Hepatocyte (in vitro differentiated cells): ENCODE measurements at regions not wholly inside any gene's neighbourhood (a gene's known extent, or its start where the extent isn't known, plus 50 kb on each side); places are given as distances from the start of the nearest gene placed in this dataset.

ENCODE experiments used
- DNase-seq: peaks from one replicate; pipeline ENCODE4 v3.0.0-alpha.2; 2016; ENCODE audit warnings: low spot score
- H2AFZ ChIP-seq: fragments of 200-600 bp; sonication (generic); 2 replicates; pipeline ENCODE4 v1.6.0; 2016; ENCODE audit warnings: antibody characterized with exemption, mild to moderate bottlenecking
- H3K27ac ChIP-seq: fragments of 200-600 bp; sonication (generic); 2 replicates; pipeline ENCODE4 v1.5.1; 2016; ENCODE audit warnings: mild to moderate bottlenecking
- H3K27me3 ChIP-seq: fragments of 200-600 bp; sonication (generic); 2 replicates; pipeline ENCODE4 v1.6.1; 2016
- H3K36me3 ChIP-seq: fragments of 200-600 bp; sonication (generic); replicated peaks from 2 replicates; pipeline ENCODE4 v1.5.1; 2016; ENCODE audit warnings: low read depth; ENCODE audit not compliant: insufficient read depth
- H3K4me1 ChIP-seq: fragments of 200-600 bp; sonication (generic); 2 replicates; pipeline ENCODE4 v1.5.1; 2016; ENCODE audit warnings: mild to moderate bottlenecking, moderate library complexity; ENCODE audit not compliant: insufficient read depth
- H3K4me2 ChIP-seq: fragments of 200-600 bp; sonication (generic); 2 replicates; pipeline ENCODE4 v1.6.0; 2016
- H3K4me3 ChIP-seq: fragments of 200-600 bp; sonication (generic); 2 replicates; pipeline ENCODE4 v1.5.1; 2016; ENCODE audit warnings: mild to moderate bottlenecking
- H3K79me2 ChIP-seq: fragments of 200-600 bp; sonication (generic); 2 replicates; pipeline ENCODE4 v1.6.0; 2017; ENCODE audit warnings: mild to moderate bottlenecking
- H3K9me2 ChIP-seq: fragments of 200-600 bp; sonication (generic); replicated peaks from 2 replicates; pipeline ENCODE4 v1.6.0; 2017; ENCODE audit warnings: mild to moderate bottlenecking; ENCODE audit not compliant: insufficient read depth
- H3K9me3 ChIP-seq: fragments of 200-600 bp; sonication (generic); 2 replicates; pipeline ENCODE4 v1.5.1; 2016; ENCODE audit warnings: low read depth, mild to moderate bottlenecking
- H4K20me1 ChIP-seq: fragments of 200-600 bp; sonication (generic); 2 replicates; pipeline ENCODE4 v1.6.0; 2016; ENCODE audit warnings: mild to moderate bottlenecking; ENCODE audit not compliant: insufficient read depth, poor library complexity, severe bottlenecking
- EZH2 ChIP-seq: fragments of 200-600 bp; sonication (generic); IDR thresholded peaks from 2 replicates; pipeline ENCODE4 v1.6.1; 2016; ENCODE audit warnings: antibody characterized with exemption, mild to moderate bottlenecking, borderline replicate concordance
- EZH2phosphoT487 ChIP-seq: fragments of 200-600 bp; sonication (generic); IDR thresholded peaks from one replicate; pipeline ENCODE4 v1.6.1; 2018; ENCODE audit warnings: antibody characterized with exemption, mild to moderate bottlenecking, low read depth, moderate library complexity; ENCODE audit not compliant: unreplicated experiment, severe bottlenecking
- WGBS: methylation state at CpG from one replicate; pipeline ENCODE4 v1.1.6; 2016; ENCODE audit warnings: low lambda C conversion rate; ENCODE audit errors: missing lambda C conversion rate; 5-methylcytosine and 5-hydroxymethylcytosine counted together
- TF ChIP-seq, protein P1 (sequence below): fragments of 200-600 bp; sonication (generic); IDR thresholded peaks from 2 replicates; pipeline ENCODE4 v1.5.1; 2016; ENCODE audit warnings: antibody characterized with exemption, mild to moderate bottlenecking; ENCODE audit not compliant: poor library complexity

DNA sequence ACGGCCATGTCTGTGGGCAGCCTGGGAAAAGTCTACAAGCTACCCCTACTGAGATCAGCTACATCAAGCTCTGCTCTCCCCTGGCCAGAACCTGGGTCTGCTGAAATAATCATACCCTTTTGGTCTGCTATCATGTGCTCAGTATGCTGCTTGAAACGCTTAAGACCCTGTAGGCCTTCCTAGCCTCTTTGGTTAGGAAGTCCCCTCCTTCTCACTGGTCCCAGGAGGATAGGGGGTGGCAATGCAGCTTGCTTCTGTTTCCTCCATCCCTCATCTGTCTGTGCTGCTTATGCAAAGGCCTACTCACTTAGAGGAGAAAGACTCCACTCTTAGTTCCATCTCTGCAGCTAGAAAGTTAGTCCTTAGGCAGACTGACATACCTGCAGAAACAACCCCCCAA lies 118.2 kb upstream of the RASGRP1 start:
- H3K36me3 ChIP-seq = no peaks in the 10 kb centered on the region
- no peak overlapping the region for H3K27ac ChIP-seq
- no peaks in the 10 kb centered on the region for H3K9me2 ChIP-seq
- no peaks in the 10 kb centered on the region for H3K27me3 ChIP-seq
- no peak for DNase-seq
- no peaks in the 10 kb centered on the region for H4K20me1 ChIP-seq
- no peaks in the 10 kb centered on the region for H3K4me1 ChIP-seq
- 90% methylated on average over 2 of the region's 2 CpGs for WGBS
- no peak overlapping the region for H2AFZ ChIP-seq
- no peaks in the 10 kb centered on the region for H3K79me2 ChIP-seq
- H3K4me3 ChIP-seq = no peak overlapping the region
- H3K4me2 ChIP-seq = no peak overlapping the region
- no peaks in the 10 kb centered on the region for H3K9me3 ChIP-seq
- TF ChIP-seq EZH2 = no peak
- no peak for TF ChIP-seq EZH2phosphoT487
- TF ChIP-seq, protein P1, sequence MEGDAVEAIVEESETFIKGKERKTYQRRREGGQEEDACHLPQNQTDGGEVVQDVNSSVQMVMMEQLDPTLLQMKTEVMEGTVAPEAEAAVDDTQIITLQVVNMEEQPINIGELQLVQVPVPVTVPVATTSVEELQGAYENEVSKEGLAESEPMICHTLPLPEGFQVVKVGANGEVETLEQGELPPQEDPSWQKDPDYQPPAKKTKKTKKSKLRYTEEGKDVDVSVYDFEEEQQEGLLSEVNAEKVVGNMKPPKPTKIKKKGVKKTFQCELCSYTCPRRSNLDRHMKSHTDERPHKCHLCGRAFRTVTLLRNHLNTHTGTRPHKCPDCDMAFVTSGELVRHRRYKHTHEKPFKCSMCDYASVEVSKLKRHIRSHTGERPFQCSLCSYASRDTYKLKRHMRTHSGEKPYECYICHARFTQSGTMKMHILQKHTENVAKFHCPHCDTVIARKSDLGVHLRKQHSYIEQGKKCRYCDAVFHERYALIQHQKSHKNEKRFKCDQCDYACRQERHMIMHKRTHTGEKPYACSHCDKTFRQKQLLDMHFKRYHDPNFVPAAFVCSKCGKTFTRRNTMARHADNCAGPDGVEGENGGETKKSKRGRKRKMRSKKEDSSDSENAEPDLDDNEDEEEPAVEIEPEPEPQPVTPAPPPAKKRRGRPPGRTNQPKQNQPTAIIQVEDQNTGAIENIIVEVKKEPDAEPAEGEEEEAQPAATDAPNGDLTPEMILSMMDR = no peak

- Histone ChIP-seq H3K27me3 (no peaks in the 10 kb centered on the region), H3K9me2 (no peaks in the 10 kb centered on the region), H3K36me3 (no peaks in the 10 kb centered on the region), H3K79me2 (no peaks in the 10 kb centered on the region), H3K9me3 (no peaks in the 10 kb centered on the region), H3K4me2 (no peak overlapping the region), H3K4me1 (no peaks in the 10 kb centered on the region), H2AFZ (no peak overlapping the region), H4K20me1 (no peaks in the 10 kb centered on the region), H3K4me3 (no peak overlapping the region), H3K27ac (no peak overlapping the region)
- TF ChIP-seq, protein P1 = peak; percentile 84
- no peak for TF ChIP-seq EZH2phosphoT487
- no peak for TF ChIP-seq EZH2
- 98% methylated on average over 2 of the region's 2 CpGs for WGBS
- DNase-seq = peak; percentile 58
Observed at GRCh38 chr15:38683382-38684242, 119.0 kb upstream of the RASGRP1 start.

GRCh38 chr15:38684440-38685010 lies 119.9 kb upstream of the RASGRP1 start:
- no peak overlapping the region for H3K27ac ChIP-seq
- 29% methylated on average over 2 of the region's 2 CpGs for WGBS

More at GRCh38 chr15:38684440-38685010, 119.9 kb upstream of the RASGRP1 start:
- no peaks in the 10 kb centered on the region for H3K79me2 ChIP-seq
- H3K4me1 ChIP-seq = no peaks in the 10 kb centered on the region
- H3K9me2 ChIP-seq = no peaks in the 10 kb centered on the region
- no peaks in the 10 kb centered on the region for H3K9me3 ChIP-seq
- TF ChIP-seq EZH2 = no peak
- no peak for TF ChIP-seq EZH2phosphoT487
- TF ChIP-seq, protein P1 = no peak
- no peak overlapping the region for H2AFZ ChIP-seq
- H3K27me3 ChIP-seq = no peaks in the 10 kb centered on the region
- H4K20me1 ChIP-seq = no peaks in the 10 kb centered on the region
- DNase-seq = no peak
- no peak overlapping the region for H3K4me2 ChIP-seq
- no peak overlapping the region for H3K4me3 ChIP-seq
- no peaks in the 10 kb centered on the region for H3K36me3 ChIP-seq
